ENCODE measurements at regions not wholly inside any gene's neighbourhood (a gene's known extent, or its start where the extent isn't known, plus 50 kb on each side); places are given as distances from the start of the nearest gene placed in this dataset.
"Not testable (repeated sequence)": the region's sequence is repeated elsewhere in the genome, so short reads cannot be mapped to it uniquely, and the experiment has no call there.

DNA sequence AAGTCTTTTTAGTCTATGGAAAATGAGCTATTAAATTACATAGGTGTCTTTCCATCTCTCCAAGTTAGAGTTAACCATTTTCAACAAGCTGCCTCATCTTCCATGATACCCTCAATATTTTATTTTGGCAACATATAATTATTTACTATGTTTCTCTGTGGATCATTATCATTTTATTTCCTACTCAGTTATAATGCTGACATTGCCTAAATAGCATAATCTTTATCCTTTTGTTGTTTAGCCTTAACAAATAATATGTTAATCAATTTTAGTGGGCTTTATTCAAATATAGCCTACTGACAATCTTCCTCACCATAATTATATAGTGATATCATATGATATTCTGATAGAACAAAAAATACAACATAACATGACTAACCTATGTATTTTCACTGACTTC, 1044.8 kb upstream of the FOXG1 start:
- H3K4me3 ChIP-seq (ENCODE audit: low read depth, low read length): no peak overlapping the region
- Mint-ChIP-seq H3K9me3 (peaks cover 5 to 47% (median 12%) of the 10 kb centered on the region in 7 donors), H3K27me3 (no peaks in the 10 kb centered on the region), H3K36me3 (no peaks in the 10 kb centered on the region), H3K27ac (no peak overlapping the region), H3K4me1 (no peaks in the 10 kb centered on the region), H3K4me3 (no peak overlapping the region)
- H3K9me3 ChIP-seq (ENCODE audit: control insufficient read depth in 2 of 2, low read length in 2 of 2): peaks cover 6 to 17% of the 10 kb centered on the region in 2 experiments
- no peaks in the 10 kb centered on the region for H3K36me3 ChIP-seq (ENCODE audit: control insufficient read depth, insufficient read depth, low read length)
- no peak for ATAC-seq (ENCODE audit: low read depth in 2 of 2)
- DNase-seq: no peak
- H3K27me3 ChIP-seq (ENCODE audit: control insufficient read depth, insufficient read depth, low read length): no peaks in the 10 kb centered on the region
- no peak overlapping the region for H3K27ac ChIP-seq (ENCODE audit: insufficient read depth, low read length, poor library complexity, severe bottlenecking)
- no peaks in the 10 kb centered on the region for H3K4me1 ChIP-seq (ENCODE audit: control insufficient read depth, insufficient read depth, low read length, poor library complexity, severe bottlenecking)

DNA sequence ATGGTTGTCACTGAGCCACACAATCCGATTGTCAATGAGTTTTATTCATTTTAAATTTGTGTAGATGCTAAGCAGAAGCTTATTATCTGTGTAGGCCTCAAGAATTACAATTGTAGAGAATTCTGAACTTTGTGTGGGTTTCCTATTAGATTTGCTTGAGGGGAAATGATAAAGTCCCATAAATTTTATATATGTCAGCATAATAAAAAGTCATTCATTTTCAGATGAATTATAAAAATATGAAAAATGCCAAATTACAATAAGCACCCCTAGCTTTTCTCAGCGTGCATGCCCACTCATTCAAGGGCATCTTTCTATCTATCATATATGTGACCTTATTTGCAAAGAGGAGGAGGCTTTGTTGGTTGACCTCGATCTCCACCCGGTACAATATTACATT, 1041.1 kb upstream of the FOXG1 start:
- DNase-seq (no peak), ATAC-seq (ENCODE audit: low read depth in 2 of 2) (no peak)
- H3K9me3 ChIP-seq (ENCODE audit: control insufficient read depth in 2 of 2, low read length in 2 of 2): peaks cover 7 to 9% of the 10 kb centered on the region in 2 experiments
- Mint-ChIP-seq H3K27ac (no peak overlapping the region), H3K36me3 (no peaks in the 10 kb centered on the region), H3K27me3 (no peaks in the 10 kb centered on the region), H3K4me1 (no peaks in the 10 kb centered on the region), H3K4me3 (no peak overlapping the region), H3K9me3 (peaks cover 2 to 43% (median 9%) of the 10 kb centered on the region in 7 donors)
- H3K4me3 ChIP-seq (ENCODE audit: low read depth, low read length): no peak overlapping the region
- H3K27ac ChIP-seq (ENCODE audit: insufficient read depth, low read length, poor library complexity, severe bottlenecking): no peak overlapping the region
- H3K36me3 ChIP-seq (ENCODE audit: control insufficient read depth, insufficient read depth, low read length): no peaks in the 10 kb centered on the region
- H3K27me3 ChIP-seq (ENCODE audit: control insufficient read depth, insufficient read depth, low read length): no peaks in the 10 kb centered on the region
- H3K4me1 ChIP-seq (ENCODE audit: control insufficient read depth, insufficient read depth, low read length, poor library complexity, severe bottlenecking): no peaks in the 10 kb centered on the region

- no peaks in the 10 kb centered on the region for H3K36me3 ChIP-seq (ENCODE audit: control insufficient read depth, insufficient read depth, low read length)
- H3K4me1 ChIP-seq (ENCODE audit: control insufficient read depth, insufficient read depth, low read length, poor library complexity, severe bottlenecking): no peaks in the 10 kb centered on the region
- H3K27me3 ChIP-seq (ENCODE audit: control insufficient read depth, insufficient read depth, low read length): no peaks in the 10 kb centered on the region
- Mint-ChIP-seq H3K9me3 (peaks cover 0 to 28% (median 6%) of the 10 kb centered on the region in 7 donors), H3K36me3 (no peaks in the 10 kb centered on the region), H3K27ac (no peak overlapping the region), H3K27me3 (no peaks in the 10 kb centered on the region), H3K4me1 (no peaks in the 10 kb centered on the region), H3K4me3 (no peak overlapping the region)
- peaks cover 9 to 13% of the 10 kb centered on the region in 2 experiments for H3K9me3 ChIP-seq (ENCODE audit: control insufficient read depth in 2 of 2, low read length in 2 of 2)
- ATAC-seq (ENCODE audit: low read depth in 2 of 2): no peak
- H3K4me3 ChIP-seq (ENCODE audit: low read depth, low read length): no peak overlapping the region
- DNase-seq: no peak
- no peak overlapping the region for H3K27ac ChIP-seq (ENCODE audit: insufficient read depth, low read length, poor library complexity, severe bottlenecking)
These were observed 1039.3 kb upstream of the FOXG1 start for GRCh38 chr14:27727251-27727770.

- ATAC-seq (ENCODE audit: low read depth in 2 of 2): no peak
- H3K27ac ChIP-seq (ENCODE audit: insufficient read depth, low read length, poor library complexity, severe bottlenecking): no peak overlapping the region
- Mint-ChIP-seq H3K27me3 (no peaks in the 10 kb centered on the region), H3K4me1 (no peaks in the 10 kb centered on the region), H3K27ac (no peak overlapping the region), H3K4me3 (no peak overlapping the region), H3K9me3 (peaks cover 2 to 20% (median 6%) of the 10 kb centered on the region in 7 donors), H3K36me3 (no peaks in the 10 kb centered on the region)
- peaks cover 4 to 13% of the 10 kb centered on the region in 2 experiments for H3K9me3 ChIP-seq (ENCODE audit: control insufficient read depth in 2 of 2, low read length in 2 of 2)
- H3K36me3 ChIP-seq (ENCODE audit: control insufficient read depth, insufficient read depth, low read length): no peaks in the 10 kb centered on the region
- DNase-seq: no peak
- H3K27me3 ChIP-seq (ENCODE audit: control insufficient read depth, insufficient read depth, low read length): no peaks in the 10 kb centered on the region
- H3K4me3 ChIP-seq (ENCODE audit: low read depth, low read length): no peak overlapping the region
- no peaks in the 10 kb centered on the region for H3K4me1 ChIP-seq (ENCODE audit: control insufficient read depth, insufficient read depth, low read length, poor library complexity, severe bottlenecking)
These were observed 1036.4 kb upstream of the FOXG1 start for GRCh38 chr14:27730204-27730603.

- DNase-seq (no peak), ATAC-seq (ENCODE audit: low read depth in 2 of 2) (no peak)
- H3K27ac Mint-ChIP-seq: no peak overlapping the region
- no peak overlapping the region for H3K4me3 Mint-ChIP-seq
- no peak overlapping the region for H3K4me3 ChIP-seq (ENCODE audit: low read depth, low read length)
- peaks cover 3 to 21% of the 10 kb centered on the region in 2 experiments for H3K9me3 ChIP-seq (ENCODE audit: control insufficient read depth in 2 of 2, low read length in 2 of 2)
- no peaks in the 10 kb centered on the region for H3K4me1 ChIP-seq (ENCODE audit: control insufficient read depth, insufficient read depth, low read length, poor library complexity, severe bottlenecking)
- H3K4me1 Mint-ChIP-seq: no peaks in the 10 kb centered on the region
- no peaks in the 10 kb centered on the region for H3K27me3 Mint-ChIP-seq
- H3K36me3 Mint-ChIP-seq: no peaks in the 10 kb centered on the region
- peaks cover 1 to 35% (median 7%) of the 10 kb centered on the region in 7 donors for H3K9me3 Mint-ChIP-seq
- H3K27me3 ChIP-seq (ENCODE audit: control insufficient read depth, insufficient read depth, low read length): no peaks in the 10 kb centered on the region
- no peaks in the 10 kb centered on the region for H3K36me3 ChIP-seq (ENCODE audit: control insufficient read depth, insufficient read depth, low read length)
- no peak overlapping the region for H3K27ac ChIP-seq (ENCODE audit: insufficient read depth, low read length, poor library complexity, severe bottlenecking)
These were observed 1026.9 kb upstream of the FOXG1 start for GRCh38 chr14:27739657-27740156.

DNA sequence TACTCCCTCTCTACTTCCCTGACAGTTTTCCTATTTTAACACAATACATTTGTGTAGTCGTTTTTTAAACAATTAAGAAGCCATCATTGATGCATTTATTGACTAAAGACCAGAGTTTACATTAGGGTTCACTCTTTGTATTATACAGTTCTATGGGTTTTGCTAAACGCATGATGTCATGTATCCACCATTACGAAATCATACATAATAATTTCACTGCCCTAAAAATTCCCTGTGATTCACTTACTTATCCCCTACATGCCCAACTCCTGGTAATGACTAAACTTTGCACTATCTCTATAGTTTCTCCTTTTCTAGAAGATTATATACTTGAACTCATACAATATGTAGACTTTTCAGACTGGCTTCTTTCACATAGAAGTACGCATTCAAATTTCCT, 1016.5 kb upstream of the FOXG1 start:
- DNase-seq (no peak), ATAC-seq (ENCODE audit: low read depth in 2 of 2) (no peak)
- Mint-ChIP-seq H3K36me3 (no peaks in the 10 kb centered on the region), H3K27me3 (no peaks in the 10 kb centered on the region), H3K4me3 (no peak overlapping the region), H3K4me1 (no peaks in the 10 kb centered on the region), H3K9me3 (peaks cover 0 to 6% (median 5%) of the 10 kb centered on the region in 7 donors), H3K27ac (no peak overlapping the region)
- no peak overlapping the region for H3K4me3 ChIP-seq (ENCODE audit: low read depth, low read length)
- no peak overlapping the region for H3K27ac ChIP-seq (ENCODE audit: insufficient read depth, low read length, poor library complexity, severe bottlenecking)
- H3K36me3 ChIP-seq (ENCODE audit: control insufficient read depth, insufficient read depth, low read length): no peaks in the 10 kb centered on the region
- no peaks in the 10 kb centered on the region for H3K27me3 ChIP-seq (ENCODE audit: control insufficient read depth, insufficient read depth, low read length)
- H3K9me3 ChIP-seq (ENCODE audit: control insufficient read depth in 2 of 2, low read length in 2 of 2): peaks cover 6 to 7% of the 10 kb centered on the region in 2 experiments
- H3K4me1 ChIP-seq (ENCODE audit: control insufficient read depth, insufficient read depth, low read length, poor library complexity, severe bottlenecking): no peaks in the 10 kb centered on the region

DNA sequence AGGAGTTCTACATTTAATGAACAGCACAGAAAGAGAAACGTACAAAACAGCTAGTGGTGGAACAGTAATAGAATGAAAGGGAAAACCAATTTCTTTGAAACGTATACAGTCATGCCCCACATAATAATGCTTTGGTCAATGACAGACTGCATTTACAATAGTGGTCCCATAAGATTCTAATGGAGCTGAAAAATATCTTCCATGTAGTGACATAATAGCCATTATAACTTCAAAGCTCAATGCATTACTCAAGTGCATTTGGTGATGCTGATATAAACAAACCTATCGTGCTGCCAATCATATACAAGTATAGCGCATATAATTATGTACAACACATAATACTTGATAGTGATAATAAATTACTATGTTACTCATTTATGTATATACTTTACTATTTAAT, 1008.9 kb upstream of the FOXG1 start:
- not testable (repeated sequence) for H3K36me3 ChIP-seq (ENCODE audit: control insufficient read depth, insufficient read depth, low read length); H3K4me1 Mint-ChIP-seq; H3K27ac Mint-ChIP-seq; H3K4me1 ChIP-seq (ENCODE audit: control insufficient read depth, insufficient read depth, low read length, poor library complexity, severe bottlenecking); H3K9me3 ChIP-seq (ENCODE audit: control insufficient read depth in 2 of 2, low read length in 2 of 2); H3K27me3 Mint-ChIP-seq; ATAC-seq (ENCODE audit: low read depth in 2 of 2); H3K27ac ChIP-seq (ENCODE audit: insufficient read depth, low read length, poor library complexity, severe bottlenecking); DNase-seq; H3K4me3 Mint-ChIP-seq; H3K27me3 ChIP-seq (ENCODE audit: control insufficient read depth, insufficient read depth, low read length); H3K4me3 ChIP-seq (ENCODE audit: low read depth, low read length); H3K36me3 Mint-ChIP-seq
- peaks cover 0 to 18% (median 10%) of the 10 kb centered on the region in 7 donors for H3K9me3 Mint-ChIP-seq

DNA sequence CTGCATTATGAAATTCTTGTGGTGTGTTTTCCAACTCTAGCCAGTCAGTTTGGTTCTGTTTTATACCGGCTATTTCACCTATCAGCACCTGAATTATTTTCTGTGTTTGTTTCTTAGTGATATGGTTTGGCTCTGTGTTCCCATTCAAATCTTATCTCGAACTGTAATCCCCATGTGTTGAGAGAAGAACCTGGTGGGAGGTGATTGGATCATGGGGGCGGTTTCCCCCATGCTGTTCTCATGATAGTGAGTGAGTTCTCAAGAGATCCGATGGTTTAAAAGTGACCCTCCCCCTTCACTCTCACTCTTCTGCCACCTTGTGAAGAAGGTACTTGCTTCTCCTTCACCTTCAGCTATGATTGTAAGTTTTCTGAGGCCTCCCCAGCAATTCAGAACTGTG, 1006.2 kb upstream of the FOXG1 start:
- H3K9me3 Mint-ChIP-seq: peaks cover 0 to 36% (median 12%) of the 10 kb centered on the region in 7 donors

More for the DNA sequence above, 1006.2 kb upstream of the FOXG1 start:
- H3K4me1 ChIP-seq (ENCODE audit: control insufficient read depth, insufficient read depth, low read length, poor library complexity, severe bottlenecking); H3K4me1 Mint-ChIP-seq; H3K4me3 Mint-ChIP-seq; DNase-seq; H3K4me3 ChIP-seq (ENCODE audit: low read depth, low read length); H3K27me3 ChIP-seq (ENCODE audit: control insufficient read depth, insufficient read depth, low read length); H3K36me3 ChIP-seq (ENCODE audit: control insufficient read depth, insufficient read depth, low read length); H3K36me3 Mint-ChIP-seq; H3K27me3 Mint-ChIP-seq; H3K9me3 ChIP-seq (ENCODE audit: control insufficient read depth in 2 of 2, low read length in 2 of 2); H3K27ac Mint-ChIP-seq; H3K27ac ChIP-seq (ENCODE audit: insufficient read depth, low read length, poor library complexity, severe bottlenecking); ATAC-seq (ENCODE audit: low read depth in 2 of 2): not testable (repeated sequence)

All from CD4-positive, CD25-positive, alpha-beta regulatory T cell (primary cell).